ENCODE measurements at regions not wholly inside any gene's neighbourhood (a gene's known extent, or its start where the extent isn't known, plus 50 kb on each side); places are given as distances from the start of the nearest gene placed in this dataset.

DNA sequence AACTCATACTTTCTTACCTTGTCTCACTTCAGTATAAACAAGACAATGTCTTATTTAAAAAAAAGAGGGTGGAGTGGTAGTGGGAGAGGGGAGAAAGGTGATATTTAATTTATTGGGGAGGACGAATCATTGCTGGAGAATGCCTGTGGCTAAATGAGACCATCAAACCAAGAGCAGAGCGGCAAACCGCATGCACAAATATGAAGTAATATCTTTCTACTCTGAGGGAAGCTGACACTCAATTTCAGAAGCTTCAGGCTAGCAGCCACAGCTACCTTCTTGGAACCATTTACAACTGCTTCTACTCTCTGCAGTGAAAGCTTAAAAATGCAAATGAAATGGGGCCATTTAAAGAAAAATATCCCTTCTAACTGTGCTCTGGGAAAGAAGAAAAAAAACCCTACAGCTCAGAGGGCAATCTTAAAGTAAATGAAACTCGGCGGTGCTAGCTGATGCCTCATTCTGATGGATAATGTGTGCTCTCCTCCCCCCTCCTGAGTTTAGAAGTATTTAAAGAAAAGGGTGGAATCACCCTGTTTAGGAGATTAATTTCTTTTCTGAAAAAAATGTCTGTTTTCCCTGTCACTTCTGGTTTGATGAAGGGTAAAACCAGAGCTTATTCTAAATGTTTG is 178.2 kb upstream of the CAMK1G start:
- TF ChIP-seq, protein P1, sequence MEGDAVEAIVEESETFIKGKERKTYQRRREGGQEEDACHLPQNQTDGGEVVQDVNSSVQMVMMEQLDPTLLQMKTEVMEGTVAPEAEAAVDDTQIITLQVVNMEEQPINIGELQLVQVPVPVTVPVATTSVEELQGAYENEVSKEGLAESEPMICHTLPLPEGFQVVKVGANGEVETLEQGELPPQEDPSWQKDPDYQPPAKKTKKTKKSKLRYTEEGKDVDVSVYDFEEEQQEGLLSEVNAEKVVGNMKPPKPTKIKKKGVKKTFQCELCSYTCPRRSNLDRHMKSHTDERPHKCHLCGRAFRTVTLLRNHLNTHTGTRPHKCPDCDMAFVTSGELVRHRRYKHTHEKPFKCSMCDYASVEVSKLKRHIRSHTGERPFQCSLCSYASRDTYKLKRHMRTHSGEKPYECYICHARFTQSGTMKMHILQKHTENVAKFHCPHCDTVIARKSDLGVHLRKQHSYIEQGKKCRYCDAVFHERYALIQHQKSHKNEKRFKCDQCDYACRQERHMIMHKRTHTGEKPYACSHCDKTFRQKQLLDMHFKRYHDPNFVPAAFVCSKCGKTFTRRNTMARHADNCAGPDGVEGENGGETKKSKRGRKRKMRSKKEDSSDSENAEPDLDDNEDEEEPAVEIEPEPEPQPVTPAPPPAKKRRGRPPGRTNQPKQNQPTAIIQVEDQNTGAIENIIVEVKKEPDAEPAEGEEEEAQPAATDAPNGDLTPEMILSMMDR (conservative IDR thresholded peaks at IDR 0.05; ENCODE audit: low read length): no peak
- no peak for TF ChIP-seq EZH2phosphoT487 (IDR thresholded peaks at IDR 0.05; ENCODE audit: borderline replicate concordance, low read depth, low read length)
